Urinary bladder (tissue), 3 donors: ENCODE measurements at regions not wholly inside any gene's neighbourhood (a gene's known extent, or its start where the extent isn't known, plus 50 kb on each side); places are given as distances from the start of the nearest gene placed in this dataset.
"Not testable (repeated sequence)": the region's sequence is repeated elsewhere in the genome, so short reads cannot be mapped to it uniquely, and the experiment has no call there.

Experiments used
- DNase-seq: peaks from one replicate; pipeline ENCODE4 v3.0.0-alpha.2; 2015; ENCODE audit errors: extremely low spot score
- H3K27ac ChIP-seq: one replicate; pipeline ENCODE4 v1.5.1; 2013; ENCODE audit warnings: low read depth, mild to moderate bottlenecking, moderate library complexity
- H3K36me3 ChIP-seq: one replicate; pipeline ENCODE4 v1.6.1; 2013; ENCODE audit warnings: mild to moderate bottlenecking, moderate library complexity; ENCODE audit not compliant: insufficient read depth
- H3K4me1 ChIP-seq: one replicate; pipeline ENCODE4 v1.6.1; 2013; ENCODE audit warnings: mild to moderate bottlenecking, moderate library complexity; ENCODE audit not compliant: insufficient read depth
- H3K4me3 ChIP-seq: one replicate; pipeline ENCODE4 v1.5.1; 2013; ENCODE audit warnings: low read depth, low read length
- WGBS: extraction: QIAGEN DNeasy Blood & Tissue Kit; methylation state at CpG from one replicate; pipeline ENCODE4 v1.1.7; 2013; 5-methylcytosine and 5-hydroxymethylcytosine counted together
- donor health status: healthy with polysubstance abuse.
- donor health status: healthy.

GRCh38 chr20:6663104-6663503, 104.4 kb upstream of the BMP2 start:
- 42% methylated on average over 1 of the region's 1 CpG for WGBS

GRCh38 chr20:6662309-6662708, 105.2 kb upstream of the BMP2 start:
- no peaks in the 10 kb centered on the region for H3K4me1 ChIP-seq
- DNase-seq = no peak
- no peak overlapping the region for H3K27ac ChIP-seq
- no peaks in the 10 kb centered on the region for H3K36me3 ChIP-seq
- no peak overlapping the region for H3K4me3 ChIP-seq
- 75% methylated on average over 1 of the region's 1 CpG for WGBS

More at GRCh38 chr20:6663104-6663503, 104.4 kb upstream of the BMP2 start:
- Histone ChIP-seq H3K36me3 (no peaks in the 10 kb centered on the region), H3K27ac (no peak overlapping the region), H3K4me3 (no peak overlapping the region), H3K4me1 (no peaks in the 10 kb centered on the region)
- DNase-seq = no peak

GRCh38 chr20:6660441-6660840, 107.0 kb upstream of the BMP2 start:
- Histone ChIP-seq H3K36me3 (no peaks in the 10 kb centered on the region), H3K27ac (no peak overlapping the region), H3K4me1 (no peaks in the 10 kb centered on the region), H3K4me3 (no peak overlapping the region)
- peak; percentile 52 for DNase-seq
- WGBS = 86% methylated on average over 5 of the region's 5 CpGs

- not testable (repeated sequence) for DNase-seq, H3K27ac ChIP-seq, H3K4me1 ChIP-seq, H3K36me3 ChIP-seq, H3K4me3 ChIP-seq
- WGBS = 89% methylated on average over 8 of the region's 8 CpGs
Measured at GRCh38 chr20:6658909-6659308, 108.6 kb upstream of the BMP2 start.

- no peak for DNase-seq
- WGBS = 82% methylated on average over 2 of the region's 2 CpGs
- H3K36me3 ChIP-seq = no peaks in the 10 kb centered on the region
- H3K4me1 ChIP-seq = peaks cover 2% of the 10 kb centered on the region
- no peak overlapping the region for H3K27ac ChIP-seq
- H3K4me3 ChIP-seq = no peak overlapping the region
Measured at GRCh38 chr20:6657904-6658303, 109.6 kb upstream of the BMP2 start.

- Histone ChIP-seq H3K36me3 (no peaks in the 10 kb centered on the region), H3K4me3 (no peak overlapping the region), H3K4me1 (peaks cover 2% of the 10 kb centered on the region), H3K27ac (no peak overlapping the region)
- no peak for DNase-seq
- WGBS = 83% methylated on average over 5 of the region's 5 CpGs
Measured at GRCh38 chr20:6657111-6657510, 110.4 kb upstream of the BMP2 start.

GRCh38 chr20:6654513-6655252, 112.8 kb upstream of the BMP2 start:
- DNase-seq = peak; percentile 69
- WGBS = 37% methylated on average over 10 of the region's 10 CpGs

GRCh38 chr20:6651561-6651960, 115.9 kb upstream of the BMP2 start:
- no peak for DNase-seq
- Histone ChIP-seq H3K36me3 (no peaks in the 10 kb centered on the region), H3K27ac (no peak overlapping the region), H3K4me3 (no peak overlapping the region), H3K4me1 (peaks cover 2% of the 10 kb centered on the region)
- WGBS = 91% methylated on average over 3 of the region's 3 CpGs

More at GRCh38 chr20:6654513-6655252, 112.8 kb upstream of the BMP2 start:
- no peak overlapping the region for H3K4me3 ChIP-seq
- no peaks in the 10 kb centered on the region for H3K36me3 ChIP-seq
- H3K4me1 ChIP-seq = peaks cover 2% of the 10 kb centered on the region
- H3K27ac ChIP-seq = peak overlapping the region; percentile 74

GRCh38 chr20:6651016-6651415, 116.5 kb upstream of the BMP2 start:
- H3K27ac ChIP-seq = no peak overlapping the region
- H3K4me3 ChIP-seq = no peak overlapping the region
- peaks cover 2% of the 10 kb centered on the region for H3K4me1 ChIP-seq
- WGBS = 59% methylated on average over 5 of the region's 5 CpGs
- no peak for DNase-seq
- no peaks in the 10 kb centered on the region for H3K36me3 ChIP-seq

GRCh38 chr20:6646021-6646636, 121.4 kb upstream of the BMP2 start:
- Histone ChIP-seq H3K4me1 (no peaks in the 10 kb centered on the region), H3K4me3 (no peak overlapping the region), H3K36me3 (no peaks in the 10 kb centered on the region), H3K27ac (no peak overlapping the region)
- 91% methylated on average over 3 of the region's 3 CpGs for WGBS
- no peak for DNase-seq

- no peak overlapping the region for H3K27ac ChIP-seq
- 62% methylated on average over 10 of the region's 10 CpGs for WGBS
Measured at GRCh38 chr20:6644813-6645628, 122.5 kb upstream of the BMP2 start.

GRCh38 chr20:6641012-6641411, 126.5 kb upstream of the BMP2 start:
- Histone ChIP-seq H3K4me1 (no peaks in the 10 kb centered on the region), H3K27ac (no peak overlapping the region), H3K36me3 (no peaks in the 10 kb centered on the region), H3K4me3 (no peak overlapping the region)
- WGBS = 71% methylated on average over 5 of the region's 5 CpGs
- no peak for DNase-seq

More at GRCh38 chr20:6644813-6645628, 122.5 kb upstream of the BMP2 start:
- no peak overlapping the region for H3K4me3 ChIP-seq
- no peak for DNase-seq
- H3K36me3 ChIP-seq = no peaks in the 10 kb centered on the region
- no peaks in the 10 kb centered on the region for H3K4me1 ChIP-seq

- peaks cover 1% of the 10 kb centered on the region for H3K4me1 ChIP-seq
- H3K4me3 ChIP-seq = no peak overlapping the region
- no peaks in the 10 kb centered on the region for H3K36me3 ChIP-seq
- DNase-seq = no peak
- no peak overlapping the region for H3K27ac ChIP-seq
Measured at GRCh38 chr20:6637160-6637579, 130.3 kb upstream of the BMP2 start.
